ENCODE measurements at regions not wholly inside any gene's neighbourhood (a gene's known extent, or its start where the extent isn't known, plus 50 kb on each side); places are given as distances from the start of the nearest gene placed in this dataset.

- H2AFZ ChIP-seq (ENCODE audit: low read length) = no peak overlapping the region
- no peaks in the 10 kb centered on the region for H3K27me3 ChIP-seq (ENCODE audit: insufficient read depth, low read length, poor library complexity, severe bottlenecking)
These were observed 188.3 kb downstream of the RSL24D1 start for GRCh38 chr15:55008421-55008820.

GRCh38 chr15:55007561-55007960 is 189.2 kb downstream of the RSL24D1 start:
- no peaks in the 10 kb centered on the region for H3K79me2 ChIP-seq (ENCODE audit: insufficient read depth, low read length)
- no peak overlapping the region for H3K4me2 ChIP-seq (ENCODE audit: low read depth, low read length, poor library complexity, severe bottlenecking)
- H3K4me1 ChIP-seq (ENCODE audit: insufficient read depth, low read length, poor library complexity, severe bottlenecking) = no peaks in the 10 kb centered on the region
- no peaks in the 10 kb centered on the region for H4K20me1 ChIP-seq (ENCODE audit: insufficient read depth, low read length, poor library complexity, severe bottlenecking)
- no peaks in the 10 kb centered on the region for H3K9me3 ChIP-seq (ENCODE audit: insufficient read depth, low read depth, low read length)
- H3K36me3 ChIP-seq (ENCODE audit: insufficient read depth, low read length) = no peaks in the 10 kb centered on the region
- no peaks in the 10 kb centered on the region for H3F3A ChIP-seq (ENCODE audit: low read depth)
- H3K9me2 ChIP-seq (replicated peaks; ENCODE audit: low read depth, low read length) = no peaks in the 10 kb centered on the region
- H3K4me3 ChIP-seq (ENCODE audit: low read length, poor library complexity, severe bottlenecking) = no peak overlapping the region
- no peaks in the 10 kb centered on the region for H3K27me3 ChIP-seq (ENCODE audit: insufficient read depth, low read length, poor library complexity, severe bottlenecking)
- H3K9ac ChIP-seq (ENCODE audit: low read depth, low read length, poor library complexity, severe bottlenecking) = no peak overlapping the region
- H2AFZ ChIP-seq (ENCODE audit: low read length) = no peak overlapping the region
- no peak for TF ChIP-seq CTCF (conservative IDR thresholded peaks at IDR 0.05; ENCODE audit: low read length)
- no peak for TF ChIP-seq EZH2phosphoT487 (IDR thresholded peaks at IDR 0.05; ENCODE audit: borderline replicate concordance)

More at GRCh38 chr15:55008421-55008820, 188.3 kb downstream of the RSL24D1 start:
- Histone ChIP-seq H4K20me1 (ENCODE audit: insufficient read depth, low read length, poor library complexity, severe bottlenecking) (no peaks in the 10 kb centered on the region), H3K4me2 (ENCODE audit: low read depth, low read length, poor library complexity, severe bottlenecking) (no peak overlapping the region), H3K36me3 (ENCODE audit: insufficient read depth, low read length) (no peaks in the 10 kb centered on the region), H3K4me3 (ENCODE audit: low read length, poor library complexity, severe bottlenecking) (no peak overlapping the region), H3K4me1 (ENCODE audit: insufficient read depth, low read length, poor library complexity, severe bottlenecking) (no peaks in the 10 kb centered on the region), H3F3A (ENCODE audit: low read depth) (no peaks in the 10 kb centered on the region), H3K9ac (ENCODE audit: low read depth, low read length, poor library complexity, severe bottlenecking) (no peak overlapping the region), H3K9me3 (ENCODE audit: insufficient read depth, low read depth, low read length) (no peaks in the 10 kb centered on the region), H3K9me2 (replicated peaks; ENCODE audit: low read depth, low read length) (no peaks in the 10 kb centered on the region), H3K79me2 (ENCODE audit: insufficient read depth, low read length) (no peaks in the 10 kb centered on the region)
- no peak for TF ChIP-seq EZH2phosphoT487 (IDR thresholded peaks at IDR 0.05; ENCODE audit: borderline replicate concordance)
- TF ChIP-seq CTCF (conservative IDR thresholded peaks at IDR 0.05; ENCODE audit: low read length) = no peak

- Histone ChIP-seq H3K4me1 (ENCODE audit: insufficient read depth, low read length, poor library complexity, severe bottlenecking) (no peaks in the 10 kb centered on the region), H3K36me3 (ENCODE audit: insufficient read depth, low read length) (no peaks in the 10 kb centered on the region), H3K9me2 (replicated peaks; ENCODE audit: low read depth, low read length) (no peaks in the 10 kb centered on the region), H3K9me3 (ENCODE audit: insufficient read depth, low read depth, low read length) (no peaks in the 10 kb centered on the region), H3K4me3 (ENCODE audit: low read length, poor library complexity, severe bottlenecking) (no peak overlapping the region), H3K4me2 (ENCODE audit: low read depth, low read length, poor library complexity, severe bottlenecking) (no peak overlapping the region), H2AFZ (ENCODE audit: low read length) (no peak overlapping the region), H3K79me2 (ENCODE audit: insufficient read depth, low read length) (no peaks in the 10 kb centered on the region), H3K27me3 (ENCODE audit: insufficient read depth, low read length, poor library complexity, severe bottlenecking) (no peaks in the 10 kb centered on the region), H3K9ac (ENCODE audit: low read depth, low read length, poor library complexity, severe bottlenecking) (no peak overlapping the region), H3F3A (ENCODE audit: low read depth) (no peaks in the 10 kb centered on the region), H4K20me1 (ENCODE audit: insufficient read depth, low read length, poor library complexity, severe bottlenecking) (no peaks in the 10 kb centered on the region)
- TF ChIP-seq EZH2phosphoT487 (IDR thresholded peaks at IDR 0.05; ENCODE audit: borderline replicate concordance) (no peak), CTCF (conservative IDR thresholded peaks at IDR 0.05; ENCODE audit: low read length) (no peak)
These were observed 191.1 kb downstream of the RSL24D1 start for GRCh38 chr15:55005679-55006078.

Measured in Loucy (cell line).